ENCODE measurements at regions not wholly inside any gene's neighbourhood (a gene's known extent, or its start where the extent isn't known, plus 50 kb on each side); places are given as distances from the start of the nearest gene placed in this dataset.

DNA sequence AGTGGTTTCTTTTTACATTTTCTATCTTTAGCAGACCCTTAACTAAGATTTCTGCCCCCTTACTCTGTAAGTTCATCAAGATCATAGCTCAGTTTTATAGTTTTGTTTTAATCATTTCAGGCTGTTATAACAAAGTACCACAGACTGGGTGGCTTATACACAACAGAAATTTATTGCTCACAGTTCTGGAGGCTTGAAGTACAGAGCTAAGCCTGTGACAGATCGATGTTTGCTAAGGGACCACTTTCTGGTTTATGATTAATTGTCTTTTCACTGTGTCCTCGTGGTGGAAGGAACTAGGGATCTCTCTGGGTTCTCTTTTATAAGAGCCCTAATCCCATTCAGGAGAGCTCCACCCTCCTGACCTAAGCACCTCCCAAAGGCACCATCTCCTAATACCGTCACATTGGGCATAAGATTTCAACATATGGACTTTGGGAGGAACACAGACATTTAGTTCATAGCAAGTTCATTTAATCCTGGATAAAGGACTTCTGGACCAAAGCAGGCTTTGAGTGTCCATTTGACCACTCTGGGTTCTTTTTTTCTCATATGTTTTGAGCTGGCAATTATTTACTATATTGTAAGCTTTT lies 137.0 kb upstream of the IL15 start (continued):
- TF ChIP-seq ARID1B (IDR thresholded peaks at IDR 0.05), result no peak

DNA sequence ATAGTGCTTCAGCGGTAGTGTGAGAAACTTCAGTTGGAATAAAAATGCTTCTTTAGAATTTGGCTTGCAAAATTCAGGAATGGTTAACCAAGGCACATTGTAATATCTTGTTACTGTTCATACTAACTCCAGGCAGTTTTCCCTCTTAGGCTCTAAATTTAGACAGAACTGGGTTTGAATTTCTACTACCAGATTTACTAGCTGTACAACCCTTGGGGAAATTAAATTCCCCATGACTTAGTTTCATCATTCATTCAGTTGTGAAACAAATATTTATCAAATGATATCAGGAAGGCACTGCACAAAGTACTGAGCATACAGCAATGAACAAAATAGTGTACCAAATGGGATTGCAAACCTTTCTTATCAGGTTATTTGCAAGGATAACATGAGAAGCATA lies 135.0 kb upstream of the IL15 start:
- no peak for TF ChIP-seq CBFA2T2 (conservative IDR thresholded peaks at IDR 0.05)
- TF ChIP-seq CREB1 (IDR thresholded peaks at IDR 0.05), result no peak
- TF ChIP-seq CREB1 (CRISPR knock-in tag; IDR thresholded peaks at IDR 0.05), result no peak
- TF ChIP-seq ZNF232 (CRISPR knock-in tag; IDR thresholded peaks at IDR 0.05), result no peak
- TF ChIP-seq, protein P1, sequence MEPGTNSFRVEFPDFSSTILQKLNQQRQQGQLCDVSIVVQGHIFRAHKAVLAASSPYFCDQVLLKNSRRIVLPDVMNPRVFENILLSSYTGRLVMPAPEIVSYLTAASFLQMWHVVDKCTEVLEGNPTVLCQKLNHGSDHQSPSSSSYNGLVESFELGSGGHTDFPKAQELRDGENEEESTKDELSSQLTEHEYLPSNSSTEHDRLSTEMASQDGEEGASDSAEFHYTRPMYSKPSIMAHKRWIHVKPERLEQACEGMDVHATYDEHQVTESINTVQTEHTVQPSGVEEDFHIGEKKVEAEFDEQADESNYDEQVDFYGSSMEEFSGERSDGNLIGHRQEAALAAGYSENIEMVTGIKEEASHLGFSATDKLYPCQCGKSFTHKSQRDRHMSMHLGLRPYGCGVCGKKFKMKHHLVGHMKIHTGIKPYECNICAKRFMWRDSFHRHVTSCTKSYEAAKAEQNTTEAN (CRISPR knock-in tag; IDR thresholded peaks at IDR 0.05), result no peak
- no peak for TF ChIP-seq NR1H2 (CRISPR knock-in tag; IDR thresholded peaks at IDR 0.05)
- TF ChIP-seq LCOR (CRISPR knock-in tag; IDR thresholded peaks at IDR 0.05), result no peak
- no peak for TF ChIP-seq PURB (CRISPR knock-in tag; IDR thresholded peaks at IDR 0.05; ENCODE audit: low read depth)
- TF ChIP-seq PHTF2 (CRISPR knock-in tag; IDR thresholded peaks at IDR 0.05), result no peak
- TF ChIP-seq SIRT6 (IDR thresholded peaks at IDR 0.05; ENCODE audit: low read depth, low read length), result no peak
- no peak for TF ChIP-seq HNRNPUL1 (IDR thresholded peaks at IDR 0.05; ENCODE audit: low read length)
- no peak for TF ChIP-seq EP400 (IDR thresholded peaks at IDR 0.05)
- no peak for TF ChIP-seq ARID4B (CRISPR knock-in tag; IDR thresholded peaks at IDR 0.05)
- WGBS (ENCODE audit: insufficient coverage, low coverage, missing lambda C conversion rate), result 0% methylated on average over 1 of the region's 1 CpG
- FAIRE-seq (no peak), ATAC-seq (no peak), DNase-seq (ENCODE audit: extremely low read depth in 1 of 4, low spot score in 3 of 4) (no peak)
- Histone ChIP-seq H3K27ac (ENCODE audit: extremely low read depth, low read depth, low read length) (no peak overlapping the region), H3K27me3 (ENCODE audit: control insufficient read depth in 2 of 2, insufficient read depth in 2 of 2, low read length in 2 of 2) (no peaks in the 10 kb centered on the region), H3K4me1 (replicated peaks in 1 of 2; ENCODE audit: control insufficient read depth in 2 of 2, insufficient read depth in 2 of 2, low read length in 2 of 2) (no peaks in the 10 kb centered on the region), H2AFZ (ENCODE audit: low read depth, low read length) (no peak overlapping the region), H3K9me3 (replicated peaks; ENCODE audit: control insufficient read depth, insufficient read depth, low read depth, low read length) (no peaks in the 10 kb centered on the region), H3K9me1 (ENCODE audit: control insufficient read depth, insufficient read depth, low read length) (no peaks in the 10 kb centered on the region), H4K20me1 (replicated peaks; ENCODE audit: control insufficient read depth, insufficient read depth, low read length) (no peaks in the 10 kb centered on the region), H3K4me2 (ENCODE audit: insufficient read depth, low read length) (no peak overlapping the region), H3K79me2 (ENCODE audit: control insufficient read depth, insufficient read depth, low read length) (no peaks in the 10 kb centered on the region), H3K9ac (ENCODE audit: insufficient read depth in 1 of 2, low read depth in 2 of 2, low read length in 2 of 2) (no peak overlapping the region), H3K36me3 (ENCODE audit: control insufficient read depth, insufficient read depth, low read length) (no peaks in the 10 kb centered on the region), H3K4me3 (no peak overlapping the region)
- ChIA-PET POLR2A (no interaction called here), CTCF (ENCODE audit: low intra/inter-chr PET ratio) (no interaction called here)
- intact Hi-C loops (cut with micrococcal nuclease) (no loop called here), in situ Hi-C loops (cut with MboI) (no loop called here)
- no TSS peak for BruUV-seq (replicated peaks)
